Prostate gland (tissue), 2 donors: ENCODE measurements at regions not wholly inside any gene's neighbourhood (a gene's known extent, or its start where the extent isn't known, plus 50 kb on each side); places are given as distances from the start of the nearest gene placed in this dataset.

ENCODE experiments used
- CTCF ChIP-seq, 4 experiments: fragments of 200-600 bp in 2 of 4; fragments of 450-650 bp in 2 of 4; sonication (generic) in 2 of 4; IDR thresholded peaks; 1 replicate in 3 of 4; 2 replicates in 1 of 4; pipeline ENCODE4 v1.5.1; 2016 to 2019; ENCODE audit warnings: antibody characterized with exemption in 4 of 4, mild to moderate bottlenecking in 2 of 4, moderate library complexity in 2 of 4
- POLR2A ChIP-seq: fragments of 450-650 bp; IDR thresholded peaks from one replicate; pipeline ENCODE4 v1.6.1; 2016; ENCODE audit warnings: antibody characterized with exemption, mild to moderate bottlenecking

GRCh38 chr14:32009976-32010581 is 67.0 kb upstream of the ARHGAP5 start:
- no peak for TF ChIP-seq CTCF (IDR thresholded peaks at IDR 0.05)
- TF ChIP-seq POLR2A = no peak
